ENCODE measurements at regions not wholly inside any gene's neighbourhood (a gene's known extent, or its start where the extent isn't known, plus 50 kb on each side); places are given as distances from the start of the nearest gene placed in this dataset.

DNA sequence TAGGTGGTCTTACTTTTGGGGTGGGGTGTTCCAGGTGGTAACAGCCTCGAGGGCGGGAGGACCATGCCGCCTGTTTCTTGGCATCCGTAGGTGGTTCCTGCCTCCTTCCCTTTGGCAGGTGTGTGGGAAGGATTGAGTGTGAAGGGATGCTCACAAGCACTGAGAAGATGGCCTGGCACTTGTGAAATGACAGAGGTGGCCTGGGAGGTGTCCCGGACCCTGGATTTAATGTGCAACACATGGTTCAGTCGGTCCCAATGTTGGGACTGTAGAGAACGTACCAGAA lies 165.8 kb upstream of the FOXF1 start:
- TF ChIP-seq CTCF (IDR thresholded peaks at IDR 0.05; ENCODE audit: control extremely low read depth, extremely low read depth, low read depth, missing control alignments), result no peak
- ChIA-PET POLR2A (no interaction called here), CTCF (interaction anchor here (1.2 kb wide), 1 partner anchor 173 kb away, joined by 3 read pairs; no protein-coding TSS in a partner anchor)
- no peak for DNase-seq (ENCODE audit: extremely low spot score)

GRCh38 chr16:86344881-86345280 lies 165.4 kb upstream of the FOXF1 start:
- ChIA-PET POLR2A (no interaction called here), CTCF (interaction anchor here (1.2 kb wide), 1 partner anchor 173 kb away, joined by 3 read pairs; no protein-coding TSS in a partner anchor)
- no peak for DNase-seq (ENCODE audit: extremely low spot score)
- TF ChIP-seq CTCF (IDR thresholded peaks at IDR 0.05; ENCODE audit: control extremely low read depth, extremely low read depth, low read depth, missing control alignments), result no peak

GRCh38 chr16:86345516-86345915 lies 164.8 kb upstream of the FOXF1 start:
- no peak for DNase-seq (ENCODE audit: extremely low spot score)
- no peak for TF ChIP-seq CTCF (IDR thresholded peaks at IDR 0.05; ENCODE audit: control extremely low read depth, extremely low read depth, low read depth, missing control alignments)
- POLR2A ChIA-PET, result no interaction called here
- CTCF ChIA-PET, result no interaction called here

DNA sequence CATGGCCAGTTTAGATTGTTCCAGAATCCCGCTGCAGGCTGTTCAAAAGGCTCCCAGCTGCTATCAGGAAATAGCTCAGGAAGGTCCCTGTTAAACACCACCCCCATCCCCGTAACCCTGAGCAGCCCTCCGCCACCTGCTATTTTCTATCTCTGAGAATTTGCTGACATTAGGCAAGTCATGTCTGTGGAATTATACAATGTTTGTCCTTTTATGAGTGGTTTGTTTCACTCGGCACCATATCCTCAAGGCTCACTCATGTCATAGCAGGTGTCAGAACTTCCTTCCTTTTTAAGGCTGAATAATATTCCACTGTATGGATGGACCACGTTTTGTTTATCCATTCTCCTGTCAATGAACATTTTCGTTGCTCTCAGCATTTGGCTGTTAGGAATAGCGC lies 164.3 kb upstream of the FOXF1 start:
- no peak for DNase-seq (ENCODE audit: extremely low spot score)
- TF ChIP-seq CTCF (IDR thresholded peaks at IDR 0.05; ENCODE audit: control extremely low read depth, extremely low read depth, low read depth, missing control alignments), result no peak
- ChIA-PET CTCF (no interaction called here), POLR2A (no interaction called here)

DNA sequence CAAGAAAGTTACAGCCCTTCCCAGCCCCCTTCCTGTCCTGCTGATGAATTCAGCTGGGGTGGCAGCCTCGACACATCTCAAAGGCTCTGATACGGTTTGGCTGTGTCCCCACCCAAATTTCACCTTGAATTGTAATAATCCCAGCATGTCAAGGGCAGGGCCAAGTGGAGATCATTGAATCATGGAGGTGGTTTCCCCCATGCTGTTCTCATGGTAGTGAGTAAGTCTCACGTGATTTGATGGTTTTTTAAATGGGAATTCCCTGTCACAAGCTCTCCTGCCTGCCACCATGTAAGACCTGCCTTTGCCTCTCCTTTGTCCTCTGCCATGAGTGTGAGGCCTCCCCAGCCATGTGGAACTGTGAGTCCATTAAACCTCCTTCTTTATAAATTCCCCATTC lies 163.2 kb upstream of the FOXF1 start:
- ChIA-PET CTCF (no interaction called here), POLR2A (no interaction called here)
- TF ChIP-seq CTCF (IDR thresholded peaks at IDR 0.05; ENCODE audit: control extremely low read depth, extremely low read depth, low read depth, missing control alignments), result no peak
- DNase-seq (ENCODE audit: extremely low spot score), result no peak

DNA sequence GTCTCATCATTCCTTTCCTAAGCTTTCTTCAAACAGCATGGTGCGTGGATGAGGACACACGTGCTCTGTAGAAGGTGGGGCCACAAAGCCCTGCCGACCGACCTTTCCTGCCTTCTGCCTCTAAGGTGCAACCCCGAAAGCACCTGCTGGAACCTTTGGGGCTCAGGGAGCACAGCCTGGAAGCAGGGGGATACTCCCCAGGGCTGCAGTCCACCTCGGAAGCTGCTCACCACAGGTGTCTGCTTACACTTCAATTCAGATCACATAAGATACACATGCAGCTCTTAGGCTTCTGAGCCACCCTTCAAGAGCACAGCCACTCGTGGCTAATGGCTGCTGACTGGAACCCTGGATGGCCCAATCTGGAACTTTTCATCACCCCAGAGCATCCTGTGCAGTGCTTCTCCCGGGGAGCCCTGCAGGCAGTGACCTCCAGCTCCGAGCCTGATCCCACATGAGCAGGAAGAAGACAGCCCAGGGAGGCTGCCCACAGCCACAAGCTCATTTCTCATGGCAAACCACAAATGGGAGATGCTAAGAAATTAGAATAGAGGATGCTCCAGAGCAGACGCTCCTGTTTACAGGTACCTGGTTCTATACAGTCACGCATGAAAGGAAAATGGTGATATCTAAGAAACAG lies 162.3 kb upstream of the FOXF1 start:
- TF ChIP-seq CTCF (IDR thresholded peaks at IDR 0.05; ENCODE audit: control extremely low read depth, extremely low read depth, low read depth, missing control alignments), result no peak
- CTCF ChIA-PET, result interaction anchor here (1.1 kb wide), 1 partner anchor 9 kb away, joined by 3 read pairs; no protein-coding TSS in a partner anchor
- no peak for DNase-seq (ENCODE audit: extremely low spot score)
- POLR2A ChIA-PET, result no interaction called here
